ENCODE measurements at regions not wholly inside any gene's neighbourhood (a gene's known extent, or its start where the extent isn't known, plus 50 kb on each side); places are given as distances from the start of the nearest gene placed in this dataset.

- 88 to 97% methylated on average over 11 of the region's 11 CpGs for WGBS, 2 donors
- H3K27ac ChIP-seq (ENCODE audit: low read depth in 1 of 2, low read length in 1 of 2), result no peak overlapping the region
- DNase-seq (no peak), ATAC-seq (ENCODE audit: insufficient read depth, low FRiP score) (no peak)
- H3K27me3 ChIP-seq (ENCODE audit: control insufficient read depth in 3 of 3, insufficient read depth in 3 of 3, low read length in 2 of 3), result peaks cover 0 to 3% (median 0%) of the 10 kb centered on the region in 3 donors
- H3K9me3 ChIP-seq (ENCODE audit: control insufficient read depth in 4 of 4, insufficient read depth in 3 of 4, low read length in 3 of 4), result peaks cover 0 to 7% (median 0%) of the 10 kb centered on the region in 4 donors
- H3K36me3 ChIP-seq (ENCODE audit: control insufficient read depth in 4 of 4, insufficient read depth in 4 of 4, low read length in 4 of 4), result peaks cover 0 to 11% (median 1%) of the 10 kb centered on the region in 4 donors
- TF ChIP-seq, protein P1, sequence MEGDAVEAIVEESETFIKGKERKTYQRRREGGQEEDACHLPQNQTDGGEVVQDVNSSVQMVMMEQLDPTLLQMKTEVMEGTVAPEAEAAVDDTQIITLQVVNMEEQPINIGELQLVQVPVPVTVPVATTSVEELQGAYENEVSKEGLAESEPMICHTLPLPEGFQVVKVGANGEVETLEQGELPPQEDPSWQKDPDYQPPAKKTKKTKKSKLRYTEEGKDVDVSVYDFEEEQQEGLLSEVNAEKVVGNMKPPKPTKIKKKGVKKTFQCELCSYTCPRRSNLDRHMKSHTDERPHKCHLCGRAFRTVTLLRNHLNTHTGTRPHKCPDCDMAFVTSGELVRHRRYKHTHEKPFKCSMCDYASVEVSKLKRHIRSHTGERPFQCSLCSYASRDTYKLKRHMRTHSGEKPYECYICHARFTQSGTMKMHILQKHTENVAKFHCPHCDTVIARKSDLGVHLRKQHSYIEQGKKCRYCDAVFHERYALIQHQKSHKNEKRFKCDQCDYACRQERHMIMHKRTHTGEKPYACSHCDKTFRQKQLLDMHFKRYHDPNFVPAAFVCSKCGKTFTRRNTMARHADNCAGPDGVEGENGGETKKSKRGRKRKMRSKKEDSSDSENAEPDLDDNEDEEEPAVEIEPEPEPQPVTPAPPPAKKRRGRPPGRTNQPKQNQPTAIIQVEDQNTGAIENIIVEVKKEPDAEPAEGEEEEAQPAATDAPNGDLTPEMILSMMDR (IDR thresholded peaks at IDR 0.05; ENCODE audit: control extremely low read depth, extremely low read depth), result no peak
- H3K4me3 ChIP-seq, result no peak overlapping the region
- H3K4me1 ChIP-seq (ENCODE audit: control insufficient read depth in 5 of 5, insufficient read depth in 5 of 5, low read length in 5 of 5), result no peaks in the 10 kb centered on the region
- no peak overlapping the region for H3K9ac ChIP-seq (ENCODE audit: insufficient read depth in 1 of 2, low read length in 2 of 2)
Observed at GRCh38 chr14:101024686-101025085, 121.2 kb upstream of the RTL1 start.

GRCh38 chr14:101025131-101025530 lies 121.6 kb upstream of the RTL1 start:
- ATAC-seq (ENCODE audit: insufficient read depth, low FRiP score) (no peak), DNase-seq (peak in 1 of 3 donors; percentile 6)
- H3K27ac ChIP-seq (ENCODE audit: low read depth in 1 of 2, low read length in 1 of 2), result no peak overlapping the region
- no peak overlapping the region for H3K9ac ChIP-seq (ENCODE audit: insufficient read depth in 1 of 2, low read length in 2 of 2)
- H3K4me1 ChIP-seq (ENCODE audit: control insufficient read depth in 5 of 5, insufficient read depth in 5 of 5, low read length in 5 of 5), result no peaks in the 10 kb centered on the region
- H3K4me3 ChIP-seq, result no peak overlapping the region
- H3K36me3 ChIP-seq (ENCODE audit: control insufficient read depth in 4 of 4, insufficient read depth in 4 of 4, low read length in 4 of 4), result peaks cover 0 to 11% (median 1%) of the 10 kb centered on the region in 4 donors
- WGBS, 2 donors, result 93 to 96% methylated on average over 8 of the region's 8 CpGs
- peaks cover 0 to 3% (median 0%) of the 10 kb centered on the region in 3 donors for H3K27me3 ChIP-seq (ENCODE audit: control insufficient read depth in 3 of 3, insufficient read depth in 3 of 3, low read length in 2 of 3)
- TF ChIP-seq, protein P1 (IDR thresholded peaks at IDR 0.05; ENCODE audit: control extremely low read depth, extremely low read depth), result no peak
- peaks cover 0 to 8% (median 0%) of the 10 kb centered on the region in 4 donors for H3K9me3 ChIP-seq (ENCODE audit: control insufficient read depth in 4 of 4, insufficient read depth in 3 of 4, low read length in 3 of 4)

DNA sequence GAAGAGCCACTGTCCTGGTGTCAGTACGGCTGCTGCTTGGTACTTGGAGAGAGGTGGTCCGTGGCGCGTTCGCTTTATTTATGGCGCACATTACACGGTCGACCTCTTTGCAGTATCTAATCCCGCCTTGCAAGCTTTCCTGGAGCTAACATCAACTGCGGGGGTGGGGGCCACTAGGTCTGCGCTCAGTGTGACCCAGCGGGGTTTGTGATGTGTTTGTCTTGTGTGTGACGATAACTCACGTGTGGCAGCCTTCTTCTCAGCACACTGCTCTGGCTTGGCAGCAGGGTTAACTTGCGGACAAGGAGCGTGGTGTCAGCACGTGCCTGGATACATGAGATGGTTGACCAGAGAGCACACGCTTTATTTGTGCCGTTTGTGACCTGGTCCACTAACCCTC lies 122.2 kb upstream of the RTL1 start:
- ATAC-seq (ENCODE audit: insufficient read depth, low FRiP score), result no peak
- Histone ChIP-seq H3K36me3 (ENCODE audit: control insufficient read depth in 4 of 4, insufficient read depth in 4 of 4, low read length in 4 of 4) (peaks cover 0 to 14% (median 1%) of the 10 kb centered on the region in 4 donors), H3K9ac (ENCODE audit: insufficient read depth in 1 of 2, low read length in 2 of 2) (no peak overlapping the region), H3K4me1 (ENCODE audit: control insufficient read depth in 5 of 5, insufficient read depth in 5 of 5, low read length in 5 of 5) (no peaks in the 10 kb centered on the region), H3K9me3 (ENCODE audit: control insufficient read depth in 4 of 4, insufficient read depth in 3 of 4, low read length in 3 of 4) (peaks cover 0 to 8% (median 0%) of the 10 kb centered on the region in 4 donors), H3K27ac (ENCODE audit: low read depth in 1 of 2, low read length in 1 of 2) (no peak overlapping the region), H3K27me3 (ENCODE audit: control insufficient read depth in 3 of 3, insufficient read depth in 3 of 3, low read length in 2 of 3) (peaks cover 0 to 3% (median 0%) of the 10 kb centered on the region in 3 donors), H3K4me3 (no peak overlapping the region)
- TF ChIP-seq, protein P1 (IDR thresholded peaks at IDR 0.05; ENCODE audit: control extremely low read depth, extremely low read depth), result no peak
- DNase-seq, result peak in 1 of 3 donors; percentile 1
- 92 to 95% methylated on average over 19 of the region's 19 CpGs for WGBS, 2 donors

DNA sequence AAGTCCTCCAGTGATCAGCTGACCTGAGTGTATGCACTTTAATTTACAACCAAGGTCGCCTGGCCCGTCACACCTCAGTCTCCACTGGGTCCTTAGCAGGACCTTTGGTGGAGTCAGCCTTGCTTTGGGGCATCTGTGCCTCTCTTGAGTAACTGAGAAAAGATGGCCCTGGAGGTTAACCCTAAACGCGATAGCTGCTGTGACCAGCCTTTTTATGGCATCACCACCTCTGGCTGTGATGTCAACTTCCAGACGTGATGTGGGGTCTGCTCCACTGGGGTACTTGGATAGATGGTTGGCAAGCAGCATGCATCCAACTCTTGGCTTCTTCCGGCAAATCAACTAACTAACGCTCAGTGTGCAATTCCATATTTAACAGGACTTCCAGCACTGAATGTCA lies 122.8 kb upstream of the RTL1 start:
- TF ChIP-seq, protein P1 (IDR thresholded peaks at IDR 0.05; ENCODE audit: control extremely low read depth, extremely low read depth), result no peak
- DNase-seq, result peak in 1 of 3 donors; percentile 10
- Histone ChIP-seq H3K4me1 (ENCODE audit: control insufficient read depth in 5 of 5, insufficient read depth in 5 of 5, low read length in 5 of 5) (no peaks in the 10 kb centered on the region), H3K9me3 (ENCODE audit: control insufficient read depth in 4 of 4, insufficient read depth in 3 of 4, low read length in 3 of 4) (peaks cover 0 to 8% (median 0%) of the 10 kb centered on the region in 4 donors), H3K4me3 (no peak overlapping the region), H3K9ac (ENCODE audit: insufficient read depth in 1 of 2, low read length in 2 of 2) (no peak overlapping the region), H3K36me3 (ENCODE audit: control insufficient read depth in 4 of 4, insufficient read depth in 4 of 4, low read length in 4 of 4) (peaks cover 0 to 16% (median 1%) of the 10 kb centered on the region in 4 donors), H3K27me3 (ENCODE audit: control insufficient read depth in 3 of 3, insufficient read depth in 3 of 3, low read length in 2 of 3) (peaks cover 0 to 3% (median 0%) of the 10 kb centered on the region in 3 donors), H3K27ac (ENCODE audit: low read depth in 1 of 2, low read length in 1 of 2) (no peak overlapping the region)
- no peak for ATAC-seq (ENCODE audit: insufficient read depth, low FRiP score)
- WGBS, 2 donors, result 92 to 94% methylated on average over 7 of the region's 7 CpGs
